VCaP (cell line): ENCODE measurements at regions not wholly inside any gene's neighbourhood (a gene's known extent, or its start where the extent isn't known, plus 50 kb on each side); places are given as distances from the start of the nearest gene placed in this dataset.

Experiments used
- H3K27ac ChIP-seq: fragments of 450-650 bp; 2 replicates; pipeline ENCODE4 v1.5.1; 2017
- TF ChIP-seq, protein P1 (sequence below): fragments of 450-650 bp; conservative IDR thresholded peaks from 2 replicates; pipeline ENCODE4 v1.5.1; 2017; ENCODE audit warnings: mild to moderate bottlenecking, moderate library complexity

DNA sequence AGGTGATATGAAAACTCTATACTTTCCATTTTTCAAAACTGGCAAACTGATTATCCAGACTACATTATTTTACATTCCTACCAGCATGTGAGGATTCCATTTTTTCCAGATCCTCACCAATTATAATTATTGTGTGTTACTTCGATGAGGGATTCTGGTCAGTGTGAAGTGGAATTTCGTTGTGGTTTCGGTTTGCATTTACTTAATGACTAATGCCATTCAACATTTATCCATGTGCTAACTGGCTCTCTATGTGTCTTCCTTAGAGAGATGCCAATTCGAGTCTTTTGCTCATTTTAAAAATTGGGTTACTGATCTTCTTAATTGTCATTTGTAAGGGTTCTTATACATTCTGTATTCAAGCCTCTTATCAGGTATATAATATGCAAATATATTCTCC, 1551.3 kb upstream of the MIR17HG start:
- TF ChIP-seq, protein P1, sequence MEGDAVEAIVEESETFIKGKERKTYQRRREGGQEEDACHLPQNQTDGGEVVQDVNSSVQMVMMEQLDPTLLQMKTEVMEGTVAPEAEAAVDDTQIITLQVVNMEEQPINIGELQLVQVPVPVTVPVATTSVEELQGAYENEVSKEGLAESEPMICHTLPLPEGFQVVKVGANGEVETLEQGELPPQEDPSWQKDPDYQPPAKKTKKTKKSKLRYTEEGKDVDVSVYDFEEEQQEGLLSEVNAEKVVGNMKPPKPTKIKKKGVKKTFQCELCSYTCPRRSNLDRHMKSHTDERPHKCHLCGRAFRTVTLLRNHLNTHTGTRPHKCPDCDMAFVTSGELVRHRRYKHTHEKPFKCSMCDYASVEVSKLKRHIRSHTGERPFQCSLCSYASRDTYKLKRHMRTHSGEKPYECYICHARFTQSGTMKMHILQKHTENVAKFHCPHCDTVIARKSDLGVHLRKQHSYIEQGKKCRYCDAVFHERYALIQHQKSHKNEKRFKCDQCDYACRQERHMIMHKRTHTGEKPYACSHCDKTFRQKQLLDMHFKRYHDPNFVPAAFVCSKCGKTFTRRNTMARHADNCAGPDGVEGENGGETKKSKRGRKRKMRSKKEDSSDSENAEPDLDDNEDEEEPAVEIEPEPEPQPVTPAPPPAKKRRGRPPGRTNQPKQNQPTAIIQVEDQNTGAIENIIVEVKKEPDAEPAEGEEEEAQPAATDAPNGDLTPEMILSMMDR = no peak
- no peak overlapping the region for H3K27ac ChIP-seq

DNA sequence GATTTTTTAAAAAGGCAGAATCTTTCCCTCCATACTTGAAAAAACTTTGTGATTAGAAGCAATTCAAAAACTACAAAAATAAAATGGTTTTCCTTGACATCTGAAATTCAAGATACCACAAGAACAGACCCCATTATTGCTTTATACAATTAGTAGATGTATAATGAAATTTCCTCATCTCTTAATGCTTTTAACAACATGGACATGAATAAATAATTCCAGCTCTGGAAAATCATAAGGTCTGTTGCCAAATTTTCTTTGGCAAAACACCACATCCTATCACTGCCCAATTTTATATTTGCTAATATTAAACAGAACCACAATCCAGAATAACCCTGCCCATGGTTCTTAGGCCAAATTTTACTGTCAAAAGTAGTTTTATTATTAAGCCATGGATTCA, 1543.6 kb upstream of the MIR17HG start:
- no peak overlapping the region for H3K27ac ChIP-seq
- TF ChIP-seq, protein P1 = no peak

DNA sequence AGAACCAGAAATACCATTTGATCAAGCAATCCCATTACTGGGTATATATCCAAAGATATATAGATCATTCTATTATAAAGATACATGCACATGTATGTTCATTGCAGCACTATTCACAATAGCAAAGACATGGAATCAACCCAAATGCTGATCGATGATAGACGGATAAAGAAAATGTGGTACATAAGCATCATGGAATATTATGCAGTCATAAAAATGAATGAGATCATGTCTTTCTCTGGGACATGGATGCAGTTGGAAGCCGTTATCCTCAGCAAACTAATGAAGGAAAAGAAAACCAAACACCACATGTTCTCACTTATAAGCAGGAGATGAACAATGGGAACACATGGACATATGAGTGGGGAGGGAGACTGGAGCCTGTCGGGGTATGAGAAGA, 1540.9 kb upstream of the MIR17HG start:
- H3K27ac ChIP-seq = no peak overlapping the region
- TF ChIP-seq, protein P1 = no peak

DNA sequence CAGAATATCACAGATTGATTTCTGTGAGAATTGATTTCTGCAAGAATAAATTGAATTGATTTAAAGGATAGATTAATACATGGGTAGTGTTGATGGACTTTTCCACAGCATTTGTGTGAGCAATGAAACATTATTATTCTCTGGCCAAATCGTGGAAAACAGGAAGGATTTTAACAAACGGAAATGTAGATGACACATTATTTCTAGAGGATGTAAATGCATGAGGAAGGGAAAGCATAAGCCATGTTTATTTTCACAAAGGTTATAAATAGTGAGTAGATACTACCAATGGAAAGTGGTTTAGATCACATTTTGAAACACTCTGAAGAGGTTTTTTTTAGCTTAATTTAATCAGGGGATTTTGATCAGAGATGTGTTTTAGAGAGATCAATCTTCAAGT, 1534.6 kb upstream of the MIR17HG start:
- TF ChIP-seq, protein P1 = no peak
- H3K27ac ChIP-seq = no peak overlapping the region

DNA sequence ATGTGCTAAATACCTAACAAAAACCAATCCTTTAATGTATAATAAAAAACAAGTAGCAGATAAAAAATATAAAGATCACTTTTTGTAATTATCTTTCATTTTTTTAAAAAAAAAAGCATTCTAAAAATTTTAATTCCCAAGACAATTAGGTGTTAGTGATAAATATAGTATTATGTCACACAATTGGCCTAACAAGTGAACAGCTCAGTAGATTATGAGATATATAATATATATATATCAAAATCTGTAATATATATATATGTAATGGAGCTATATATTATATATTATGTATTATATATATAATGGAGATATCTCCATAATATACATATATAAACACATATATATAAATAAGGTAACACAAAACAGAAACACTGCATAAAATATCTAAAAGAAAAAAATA, 1531.1 kb upstream of the MIR17HG start:
- TF ChIP-seq, protein P1 = no peak
- H3K27ac ChIP-seq = no peak overlapping the region

DNA sequence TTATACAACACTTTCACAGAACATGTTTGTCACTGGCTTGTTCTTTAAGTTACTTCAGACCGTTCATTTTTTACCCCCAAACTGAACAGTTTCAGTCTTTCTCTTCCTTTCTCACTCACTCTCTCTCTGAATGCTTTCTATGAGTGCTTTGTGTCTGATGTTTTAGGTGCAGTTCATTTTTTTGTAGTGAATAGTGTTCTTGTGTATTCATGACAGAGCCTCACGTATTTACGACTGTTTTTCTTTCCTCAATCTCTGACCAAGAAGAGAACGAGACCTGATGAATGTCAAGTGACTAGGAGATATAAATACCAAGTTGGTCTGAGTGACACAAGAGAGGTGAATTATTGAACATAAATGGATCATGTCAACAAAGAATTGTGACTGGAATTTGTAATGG, 1525.0 kb upstream of the MIR17HG start:
- H3K27ac ChIP-seq = no peak overlapping the region
- TF ChIP-seq, protein P1 = no peak

DNA sequence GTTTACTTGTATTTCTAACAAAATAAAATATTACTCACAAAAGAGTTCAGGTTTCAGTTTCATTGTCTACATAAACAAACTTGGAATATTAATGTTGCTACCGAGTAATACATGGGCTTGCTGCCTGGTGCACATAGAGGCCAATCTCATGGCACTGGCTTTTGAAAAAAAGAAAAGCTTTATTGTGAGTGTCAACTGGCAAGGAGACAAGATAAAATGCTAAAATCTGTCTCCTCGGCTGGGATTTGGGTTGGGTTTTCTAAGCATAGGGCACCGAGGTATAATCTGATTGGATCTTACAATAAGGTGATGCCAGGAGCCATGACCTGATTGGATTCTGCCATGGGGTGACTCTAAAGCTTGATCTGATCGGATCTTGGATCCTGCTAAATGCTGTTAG, 1519.9 kb upstream of the MIR17HG start:
- no peak overlapping the region for H3K27ac ChIP-seq
- TF ChIP-seq, protein P1 = no peak

DNA sequence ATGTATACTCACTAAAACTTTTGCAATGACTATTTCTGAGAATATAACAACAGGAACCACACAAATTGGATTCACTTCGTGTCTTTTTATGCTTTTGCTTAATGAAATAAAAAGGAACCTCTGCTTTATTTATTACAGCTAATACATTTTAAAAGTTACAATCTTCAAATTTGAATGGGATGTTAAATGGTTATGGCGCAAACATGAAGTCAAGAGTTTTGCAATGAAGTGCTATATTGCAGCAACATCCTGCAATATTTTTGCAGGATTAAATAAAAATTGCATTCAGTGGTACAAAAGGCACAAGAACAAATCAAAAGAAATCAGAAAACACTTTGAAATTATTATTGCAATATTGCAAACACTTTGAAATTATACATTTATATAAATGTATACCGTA, 1519.0 kb upstream of the MIR17HG start:
- H3K27ac ChIP-seq = no peak overlapping the region
- TF ChIP-seq, protein P1 = no peak
